ENCODE measurements at regions not wholly inside any gene's neighbourhood (a gene's known extent, or its start where the extent isn't known, plus 50 kb on each side); places are given as distances from the start of the nearest gene placed in this dataset.

DNA sequence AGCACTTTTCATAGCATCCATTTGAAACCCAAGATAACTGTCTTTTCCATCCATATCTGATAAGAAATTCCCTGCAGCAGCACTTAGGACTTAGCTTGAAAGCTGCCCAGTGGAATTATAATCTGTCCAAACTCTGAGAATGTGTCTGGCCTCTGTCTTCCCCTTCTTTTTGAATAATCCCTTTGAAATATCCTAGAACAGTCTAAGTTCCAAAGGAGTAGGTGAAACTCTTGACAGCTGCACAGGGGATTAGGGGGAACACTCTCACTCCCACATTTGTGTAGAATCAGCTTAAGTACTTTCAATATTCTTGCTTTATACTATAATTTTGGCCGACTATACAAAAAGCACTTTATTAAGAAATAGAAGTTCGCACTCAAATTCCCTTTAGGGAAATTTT, 157.7 kb downstream of the PAPSS1 start:
- peak; percentile 22 for DNase-seq (ENCODE audit: low read depth)

DNA sequence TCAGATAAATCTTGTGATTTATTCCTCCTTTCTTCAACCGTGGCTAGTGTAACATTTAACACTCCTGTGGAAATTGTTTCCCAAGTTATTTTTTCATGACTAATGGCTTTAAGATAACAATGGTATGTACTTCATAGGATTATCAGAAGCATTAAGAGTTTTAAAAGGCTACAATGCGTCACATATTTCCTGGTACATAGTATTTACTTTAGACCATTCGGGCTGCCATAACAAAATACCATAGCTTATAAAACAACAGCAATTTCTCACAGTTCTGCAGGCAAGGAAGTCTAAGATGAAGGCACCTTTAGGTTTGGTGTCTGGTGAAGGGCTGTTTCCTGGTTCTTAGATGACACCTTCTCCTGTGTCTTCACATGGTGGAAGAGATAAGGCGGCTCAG, 158.6 kb downstream of the PAPSS1 start:
- peak; percentile 62 for DNase-seq (ENCODE audit: low read depth)

DNA sequence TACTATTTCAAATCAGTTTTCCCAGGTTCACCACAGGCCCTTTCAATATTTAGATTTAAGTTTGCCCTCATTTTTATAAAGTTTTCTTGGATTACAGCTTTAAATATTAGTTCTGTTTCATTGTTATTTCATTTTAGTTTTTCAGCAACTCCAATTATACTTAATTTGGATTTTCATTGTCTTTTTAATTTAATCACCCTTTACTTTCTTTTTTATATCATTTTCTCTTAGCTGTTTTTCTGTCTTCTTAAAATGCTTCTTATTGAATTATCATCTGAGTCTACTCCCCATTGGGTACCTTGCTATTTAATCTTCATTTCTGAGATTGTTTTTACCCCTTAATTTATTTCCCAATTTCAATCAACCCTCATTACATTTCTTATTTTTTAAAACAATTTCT, 160.4 kb downstream of the PAPSS1 start:
- DNase-seq (ENCODE audit: low read depth), result no peak

DNA sequence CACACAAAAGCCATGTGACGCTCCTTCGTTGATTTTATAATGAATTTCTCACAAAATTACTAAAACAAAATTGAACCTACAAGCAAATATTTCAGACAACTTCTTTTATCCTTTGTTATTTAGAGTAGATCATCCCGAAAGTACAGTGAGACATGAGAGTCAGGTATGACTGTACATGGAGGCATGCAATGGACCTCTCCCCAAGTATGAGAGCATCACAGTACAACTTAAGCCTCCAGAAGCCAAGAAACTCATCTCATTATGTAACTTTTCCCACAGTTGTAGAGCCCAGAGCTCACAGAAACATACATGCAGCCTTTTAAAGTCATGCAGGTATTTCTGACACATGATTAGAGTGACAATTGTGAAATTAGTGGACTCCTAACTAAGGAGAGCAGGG, 167.7 kb downstream of the PAPSS1 start:
- DNase-seq (ENCODE audit: low read depth), result no peak

DNA sequence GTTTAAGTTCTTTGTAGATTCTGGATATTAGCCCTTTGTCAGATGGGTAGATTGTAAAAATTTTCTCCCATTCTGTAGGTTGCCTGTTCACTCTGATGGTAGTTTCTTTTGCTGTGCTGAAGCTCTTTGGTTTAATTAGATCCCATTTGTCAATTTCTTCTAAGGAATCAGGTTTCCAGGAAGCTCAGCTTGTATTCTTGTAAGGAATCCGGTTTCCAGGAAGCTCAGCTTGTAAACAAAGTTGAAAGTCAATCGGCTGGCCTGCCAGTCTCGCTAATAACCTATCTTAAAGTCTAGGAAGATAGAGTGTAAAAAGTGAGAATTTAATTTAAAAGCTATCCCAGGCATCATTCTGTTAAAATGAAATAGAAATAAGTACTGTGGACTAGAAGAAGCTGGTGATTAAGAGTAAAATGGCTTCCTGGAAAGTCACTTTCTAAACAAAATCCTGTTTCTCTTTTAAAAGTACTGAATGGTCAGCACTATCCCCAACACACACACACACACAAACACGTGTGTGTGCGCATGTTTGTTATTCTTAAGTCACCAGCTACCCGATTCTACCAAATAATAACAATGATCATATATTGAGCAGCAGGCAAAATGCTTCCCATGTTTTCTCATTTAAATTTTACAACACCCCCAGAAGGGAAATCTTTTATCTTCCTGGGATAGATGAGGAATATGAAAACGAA, 171.7 kb downstream of the PAPSS1 start:
- no peak for DNase-seq (ENCODE audit: low read depth)

DNA sequence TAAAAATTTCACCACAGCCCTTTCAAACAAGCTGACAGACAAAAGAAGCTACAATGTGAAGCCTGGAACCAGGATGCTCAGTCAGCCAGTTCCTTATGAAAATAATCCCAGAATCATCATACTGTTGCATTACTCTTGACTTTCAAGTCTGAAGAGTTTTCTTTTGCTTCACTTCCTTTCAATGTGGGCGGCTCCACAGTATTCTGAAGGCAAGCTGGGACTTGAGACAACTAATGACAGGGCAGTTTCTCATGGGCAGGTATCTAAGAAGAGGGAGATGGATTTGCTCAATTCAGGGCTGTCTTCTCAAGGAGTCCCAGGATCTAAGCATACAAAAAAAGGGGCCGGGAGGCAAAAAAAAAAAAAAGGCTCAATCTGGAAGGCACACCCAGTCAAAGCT, 173.4 kb downstream of the PAPSS1 start:
- DNase-seq (ENCODE audit: low read depth), result no peak

DNA sequence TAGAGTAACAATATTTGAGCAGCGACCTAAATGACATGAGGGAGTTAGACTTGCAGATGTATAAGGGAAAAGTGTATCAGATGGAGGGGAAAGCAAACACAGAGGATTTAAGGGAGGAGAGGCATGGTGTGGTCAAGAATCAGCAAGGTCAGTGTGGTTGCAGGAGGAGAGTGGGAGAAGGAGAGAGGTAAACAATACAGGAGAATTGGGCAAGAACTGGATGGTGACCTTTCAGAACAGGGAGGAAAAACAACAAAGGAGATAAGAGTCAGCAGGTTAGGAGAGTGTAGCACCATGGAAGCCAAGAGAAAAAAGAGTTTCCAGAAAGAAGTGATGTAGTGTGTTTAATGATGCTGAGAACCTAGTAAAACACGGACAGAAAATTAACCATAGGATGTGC, 178.5 kb downstream of the PAPSS1 start:
- DNase-seq (ENCODE audit: low read depth), result no peak

DNA sequence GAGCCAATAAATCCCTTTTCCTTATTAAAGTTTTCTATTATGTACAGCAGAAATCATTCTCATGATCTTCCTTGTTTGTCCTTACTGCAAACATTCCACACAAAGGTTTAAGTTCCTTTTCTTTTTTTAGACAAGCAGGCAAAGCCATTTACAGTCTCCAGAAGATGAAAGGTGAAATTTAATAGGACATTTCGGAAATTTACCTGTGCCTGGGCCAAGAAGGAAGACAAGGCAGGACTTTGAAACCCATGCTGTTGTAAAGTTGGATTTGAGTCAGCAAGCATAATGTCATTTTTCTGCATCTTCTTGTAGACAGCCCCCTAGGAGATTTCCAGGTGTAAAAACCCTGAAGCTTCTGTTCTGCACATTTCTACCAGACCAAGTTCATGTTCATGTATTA, 188.1 kb downstream of the PAPSS1 start:
- no peak for DNase-seq (ENCODE audit: low read depth)

DNA sequence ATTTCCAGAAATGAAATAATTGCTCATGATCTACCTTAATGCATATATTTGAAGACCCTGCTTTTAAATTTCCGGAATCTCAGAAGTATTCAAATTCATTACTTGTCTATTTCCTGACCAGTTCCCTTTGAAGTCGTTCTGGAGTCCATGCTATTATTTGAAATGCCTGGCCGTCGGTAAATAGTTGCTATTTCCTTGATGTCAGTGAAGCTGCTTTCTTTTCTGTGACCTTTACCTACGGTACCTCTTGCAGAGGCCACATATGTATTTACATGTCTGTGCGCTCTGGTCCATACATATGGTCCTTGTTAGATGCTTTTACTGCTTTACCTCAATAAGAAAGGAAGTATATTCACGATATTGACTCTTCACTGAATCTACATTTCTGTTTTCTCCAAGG, 199.7 kb downstream of the PAPSS1 start:
- no peak for DNase-seq (ENCODE audit: low read depth)

DNA sequence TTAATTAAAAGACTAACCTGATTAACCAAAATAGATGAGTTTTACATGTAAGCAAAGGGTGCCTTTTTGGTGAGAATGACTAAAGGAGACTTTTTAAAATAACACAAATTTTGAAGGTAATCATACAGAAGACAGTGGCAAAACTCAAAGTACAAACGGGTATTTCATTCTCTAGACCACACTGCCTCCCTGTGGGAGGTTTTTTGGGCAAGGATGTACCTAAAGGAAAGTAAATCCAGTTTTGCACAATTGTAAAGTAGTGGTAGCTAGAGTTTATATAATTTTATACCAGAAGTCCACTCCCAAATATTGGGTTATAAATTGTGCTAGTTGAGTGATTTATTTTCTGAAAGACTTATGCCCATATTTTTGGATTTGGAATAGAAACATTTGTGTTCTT, 201.0 kb downstream of the PAPSS1 start:
- DNase-seq (ENCODE audit: low read depth), result peak; percentile 40

DNA sequence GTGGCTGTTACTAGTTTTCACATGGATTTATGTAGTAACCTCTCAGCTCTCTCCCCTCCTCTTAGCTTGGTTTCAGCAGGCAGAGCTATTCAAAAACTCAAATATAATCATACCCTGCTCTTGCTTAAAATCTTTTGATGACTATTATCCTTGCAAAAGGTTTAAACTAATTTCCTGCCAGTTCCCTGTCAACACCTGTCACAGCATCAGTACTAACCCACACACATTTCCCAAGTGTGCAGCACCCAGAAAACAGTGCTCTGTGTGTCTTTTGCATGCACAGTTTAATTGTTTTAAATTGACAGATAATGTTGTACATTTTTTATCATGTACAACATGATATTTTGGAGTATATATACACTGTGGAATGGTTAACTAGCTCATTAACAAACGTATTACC, 202.0 kb downstream of the PAPSS1 start:
- DNase-seq (ENCODE audit: low read depth), result no peak

DNA sequence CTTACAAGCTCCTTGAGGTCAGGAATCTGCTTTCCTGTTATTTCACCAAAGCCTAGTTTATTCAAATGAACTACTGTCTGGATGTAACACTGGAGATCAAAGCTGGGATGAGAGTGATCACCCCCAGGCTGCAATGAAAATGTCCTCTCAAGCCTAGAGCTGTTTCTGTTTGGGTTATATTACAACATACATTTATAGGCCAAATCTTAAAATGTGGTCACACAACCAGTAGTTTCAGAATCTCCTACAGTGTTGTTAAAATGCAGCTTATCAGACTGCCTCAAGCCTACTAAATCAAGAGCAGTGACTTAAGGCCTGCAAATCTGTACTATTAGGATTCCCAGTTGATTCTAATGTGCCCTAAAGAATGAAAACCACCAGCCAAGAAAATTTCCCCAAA, 207.5 kb downstream of the PAPSS1 start:
- no peak for DNase-seq (ENCODE audit: low read depth)

DNA sequence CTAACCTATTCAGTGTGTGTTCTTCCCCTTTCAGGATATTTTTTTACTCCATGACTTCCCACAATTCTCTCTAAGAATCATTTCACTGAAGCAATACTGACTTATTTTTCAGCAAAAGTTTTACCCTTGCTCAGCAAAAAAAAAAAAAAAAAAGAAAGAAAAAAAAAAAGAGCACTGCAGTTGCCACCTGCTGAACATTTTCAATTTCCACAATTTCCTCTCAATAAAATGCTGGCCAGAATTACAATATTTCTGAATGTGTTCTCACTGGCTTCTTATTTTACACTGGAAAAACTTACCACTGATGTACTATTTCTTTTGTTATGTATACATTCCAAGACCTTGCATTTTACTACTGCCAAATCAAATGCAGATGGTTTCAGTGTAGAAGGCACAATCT, 210.4 kb downstream of the PAPSS1 start:
- DNase-seq (ENCODE audit: low read depth), result no peak

DNA sequence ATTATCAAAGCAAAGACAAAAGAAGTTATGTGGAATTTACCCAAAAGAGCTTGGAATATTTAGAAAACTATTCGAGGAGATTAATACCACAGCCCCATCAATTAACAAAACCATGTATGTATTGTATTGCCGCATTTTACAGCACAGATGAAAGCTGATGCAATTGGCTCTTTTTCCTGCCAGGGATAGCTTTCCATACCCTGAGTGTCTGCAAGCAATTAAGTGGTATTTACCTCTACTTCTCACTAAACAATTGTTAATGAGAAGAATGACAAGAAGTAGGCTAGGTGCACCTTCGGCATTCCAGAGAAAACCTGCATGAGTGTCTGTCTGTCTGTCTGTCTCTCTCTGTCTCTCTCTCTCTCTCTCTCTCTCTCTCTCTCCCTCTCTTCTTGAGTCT, 219.5 kb downstream of the PAPSS1 start:
- DNase-seq (ENCODE audit: low read depth), result no peak

DNA sequence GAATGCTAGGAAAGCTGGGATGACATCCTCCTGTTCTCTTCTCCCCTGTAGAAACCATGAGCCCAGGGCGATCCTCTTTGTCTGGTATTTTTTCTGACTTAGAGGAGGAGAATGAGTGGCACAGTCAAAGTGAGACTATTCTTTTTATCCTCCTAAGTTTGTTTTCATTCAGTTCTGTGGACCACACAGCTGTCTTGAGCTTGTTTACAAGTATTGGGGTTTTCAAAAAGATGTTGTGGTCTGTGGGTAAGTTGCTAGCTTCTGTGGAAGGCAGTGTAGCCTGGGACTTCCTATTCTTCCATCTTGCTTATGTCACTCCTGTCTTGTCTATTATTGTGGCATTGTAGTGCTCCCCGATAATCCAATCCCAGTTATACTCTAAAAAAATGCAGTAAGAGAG, 223.0 kb downstream of the PAPSS1 start:
- peak; percentile 42 for DNase-seq (ENCODE audit: low read depth)

DNA sequence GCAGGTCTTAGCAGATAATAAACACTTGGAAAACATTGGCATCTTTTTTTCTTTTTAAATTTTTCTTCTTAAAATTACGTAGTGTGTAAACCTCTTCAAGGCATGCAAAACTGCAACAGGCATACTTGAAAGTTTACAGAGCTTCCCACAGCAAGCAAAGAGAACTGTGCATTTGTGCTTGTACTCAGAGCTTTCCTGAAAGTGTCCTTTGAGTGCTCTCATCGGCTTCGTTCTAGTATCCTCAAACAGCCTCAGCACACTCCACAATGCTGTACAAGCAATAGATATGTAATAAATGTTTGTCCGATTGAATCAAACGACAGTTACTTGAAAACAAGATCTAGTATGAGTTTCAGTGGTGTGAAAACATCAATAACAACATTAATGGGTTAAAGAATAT, 227.5 kb downstream of the PAPSS1 start:
- no peak for DNase-seq (ENCODE audit: low read depth)

DNA sequence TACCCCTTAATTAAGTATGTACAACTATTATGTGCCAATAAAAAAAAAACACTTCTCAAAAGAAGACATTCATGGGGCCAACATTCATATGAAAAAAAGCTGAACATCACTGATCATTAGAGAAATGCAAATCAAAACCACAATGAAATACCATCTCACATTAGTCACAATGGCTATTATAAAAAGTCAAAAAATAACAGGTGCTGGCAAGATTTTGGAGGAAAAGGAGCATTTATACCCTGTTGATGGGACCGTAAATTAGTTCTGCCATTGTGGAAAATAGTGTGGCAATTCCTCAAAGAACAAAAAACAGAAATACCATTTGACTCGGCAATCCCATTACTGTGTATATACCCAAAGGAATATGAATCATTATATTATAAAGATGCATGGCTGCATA, 229.9 kb downstream of the PAPSS1 start:
- peak; percentile 74 for DNase-seq (ENCODE audit: low read depth)

DNA sequence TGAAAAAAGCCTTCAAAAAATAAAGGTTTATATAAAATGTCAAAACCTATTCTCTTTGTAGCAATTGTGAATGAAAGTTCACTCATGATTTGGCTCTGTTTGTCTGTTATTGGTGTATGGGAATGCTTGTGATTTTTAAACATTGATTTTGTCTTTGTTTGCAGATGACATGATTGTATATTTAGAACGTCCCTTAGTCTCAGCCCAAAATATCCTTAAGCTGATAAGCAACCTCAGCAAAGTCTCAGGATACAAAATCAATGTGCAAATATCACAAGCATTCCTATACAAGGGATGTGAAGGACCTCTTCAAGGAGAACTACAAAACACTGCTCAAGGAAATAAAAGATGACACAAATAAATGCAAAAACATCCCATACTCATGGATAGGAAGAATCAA, 236.4 kb downstream of the PAPSS1 start:
- DNase-seq (ENCODE audit: low read depth), result peak; percentile 7

DNA sequence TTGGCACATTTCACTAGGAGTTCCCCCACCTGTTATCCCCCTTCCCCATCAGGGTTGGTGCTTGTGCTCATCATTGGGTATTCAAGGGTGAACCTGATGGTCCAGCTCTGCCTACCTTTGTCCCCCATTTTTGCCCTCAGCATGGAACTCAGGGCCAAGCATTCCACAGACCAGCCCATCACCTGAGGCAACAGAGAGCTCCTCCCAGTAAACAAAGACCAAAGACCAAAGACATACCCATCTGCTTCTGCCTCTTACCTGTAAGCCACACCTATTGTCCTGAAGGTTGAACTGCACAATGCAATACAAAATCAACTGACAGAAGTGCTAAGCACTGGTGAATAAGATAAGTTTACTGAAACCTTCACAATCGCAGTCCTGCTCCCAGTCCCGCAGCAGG, 237.5 kb downstream of the PAPSS1 start:
- no peak for DNase-seq (ENCODE audit: low read depth)

DNA sequence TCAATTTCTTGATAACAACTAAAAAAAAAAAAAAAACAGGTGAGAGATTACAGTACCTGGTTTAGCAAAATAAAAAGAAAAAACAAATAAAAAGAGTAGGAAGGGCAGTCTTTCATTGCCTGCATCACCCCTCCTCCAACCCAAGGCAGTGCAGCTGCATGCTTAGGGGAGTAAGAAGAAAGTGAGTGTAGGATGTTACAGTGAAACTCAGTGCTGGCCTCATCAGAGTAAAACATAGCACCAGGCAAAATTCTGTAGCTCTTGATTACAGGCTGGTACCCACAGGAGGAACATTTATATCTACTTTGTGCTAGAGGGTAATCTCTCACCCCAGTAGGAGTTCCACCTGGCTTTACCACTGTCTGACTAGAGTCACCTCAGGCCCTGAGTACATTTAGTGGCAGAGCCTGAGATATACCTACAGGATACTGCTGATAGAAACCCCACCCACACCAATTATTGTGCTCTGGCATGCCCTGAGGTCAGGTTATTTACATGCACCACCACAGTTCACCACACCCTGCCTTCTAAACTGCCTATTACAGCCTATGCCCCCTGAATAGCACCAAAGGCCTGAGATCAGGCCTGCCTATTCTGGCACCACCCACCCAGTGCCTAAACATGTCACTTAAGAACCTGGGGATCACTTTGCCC, 241.6 kb downstream of the PAPSS1 start:
- no peak for DNase-seq (ENCODE audit: low read depth)

DNA sequence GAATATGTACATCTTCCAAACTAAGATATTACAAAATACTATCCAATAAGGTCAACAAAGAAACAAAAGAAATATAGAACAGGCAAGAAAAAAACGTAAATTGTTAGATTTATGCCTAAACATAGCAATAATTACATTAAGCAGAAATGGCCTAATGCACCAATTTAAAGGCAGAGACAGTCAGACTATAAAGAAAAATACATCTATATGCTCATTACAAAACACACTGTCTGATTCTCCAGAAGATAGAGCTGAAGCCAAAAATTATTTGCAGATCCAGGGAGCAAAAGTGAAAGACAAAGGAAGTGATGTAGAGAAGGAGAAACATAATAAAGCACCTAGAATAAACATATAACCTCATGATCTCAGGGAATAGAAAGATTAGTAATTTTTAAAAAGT, 246.9 kb downstream of the PAPSS1 start:
- DNase-seq (ENCODE audit: low read depth), result no peak

DNA sequence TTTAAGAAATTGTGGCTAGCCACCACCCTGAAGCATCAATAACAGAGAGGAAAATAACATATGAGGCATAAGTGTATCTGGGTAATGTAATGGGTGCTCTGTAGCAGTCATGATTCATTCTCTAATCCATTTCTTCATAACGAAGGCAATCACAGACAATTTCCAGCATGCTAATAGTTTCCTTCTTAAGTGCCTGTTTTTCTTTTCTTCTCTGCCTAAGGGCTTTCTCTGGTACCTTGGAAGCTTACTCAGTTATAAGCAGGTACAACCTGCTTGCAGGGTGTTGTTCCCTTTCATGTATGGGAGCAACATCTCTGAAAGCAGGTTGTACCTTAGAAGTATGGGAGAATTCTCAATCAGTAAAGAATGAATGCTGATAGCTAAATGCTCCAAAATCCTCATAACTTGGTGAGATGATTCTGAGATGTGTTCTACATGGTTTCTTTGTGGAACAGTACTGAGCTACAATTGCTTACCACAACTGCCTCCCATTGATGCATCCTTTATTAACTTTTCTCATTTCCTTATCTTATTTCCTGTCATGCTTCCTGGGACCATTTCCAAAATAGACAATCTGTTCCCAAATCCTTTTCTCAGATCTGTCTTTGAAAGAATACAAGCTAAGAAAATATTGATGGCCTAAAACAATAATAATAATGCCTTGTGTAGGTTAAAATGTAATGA, 247.6 kb downstream of the PAPSS1 start:
- no peak for DNase-seq (ENCODE audit: low read depth)

DNA sequence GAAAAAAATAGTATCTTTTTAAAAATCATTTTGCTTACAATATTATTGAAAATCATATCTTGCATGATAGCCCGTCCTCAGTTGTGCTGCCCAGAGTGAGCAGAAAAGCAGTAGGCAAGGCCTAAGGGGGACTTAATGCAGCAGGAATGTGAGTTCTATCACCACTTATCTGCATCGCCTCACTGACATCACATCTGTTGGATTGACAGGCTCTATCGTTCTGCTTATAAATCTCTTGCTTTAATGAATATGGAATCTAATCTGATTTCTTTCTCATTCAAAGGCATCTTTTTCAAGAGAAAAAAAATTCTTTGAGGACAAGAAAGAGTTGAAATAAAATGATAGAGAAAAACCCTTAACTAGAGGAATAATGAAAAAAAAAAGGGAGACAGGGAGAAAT, 249.9 kb downstream of the PAPSS1 start:
- no peak for DNase-seq (ENCODE audit: low read depth)
